MM.1S (cell line): ENCODE measurements at regions not wholly inside any gene's neighbourhood (a gene's known extent, or its start where the extent isn't known, plus 50 kb on each side); places are given as distances from the start of the nearest gene placed in this dataset.

Experiments
- DNase-seq: peaks from one replicate; pipeline ENCODE4 v3.0.0-alpha.2; 2015
- H2AFZ ChIP-seq: fragments of 300-600 bp; sonication (generic); 2 replicates; pipeline ENCODE4 v1.6.0; 2016; ENCODE audit warnings: antibody characterized with exemption, low read length
- H3F3A ChIP-seq: fragments of 300-600 bp; sonication (generic); 2 replicates; pipeline ENCODE4 v1.6.1; 2016; ENCODE audit warnings: mild to moderate bottlenecking, antibody characterized with exemption, low read length, moderate library complexity, mixed read lengths; ENCODE audit not compliant: insufficient read depth
- H3K27ac ChIP-seq: fragments of 300-600 bp; sonication (generic); 2 replicates; pipeline ENCODE4 v1.5.1; 2016; ENCODE audit warnings: mild to moderate bottlenecking, low read length
- H3K27me3 ChIP-seq: fragments of 300-600 bp; sonication (generic); replicated peaks from 2 replicates; pipeline ENCODE4 v1.6.0; 2016; ENCODE audit warnings: low read length; ENCODE audit not compliant: insufficient read depth
- H3K36me3 ChIP-seq: fragments of 300-600 bp; sonication (generic); replicated peaks from 2 replicates; pipeline ENCODE4 v1.6.1; 2016; ENCODE audit warnings: mild to moderate bottlenecking, low read length, mixed read lengths; ENCODE audit not compliant: insufficient read depth
- H3K4me1 ChIP-seq: fragments of 300-600 bp; sonication (generic); 2 replicates; pipeline ENCODE4 v1.6.1; 2016; ENCODE audit warnings: low read length, mixed read lengths
- H3K4me2 ChIP-seq: fragments of 300-600 bp; sonication (generic); 2 replicates; pipeline ENCODE4 v1.6.0; 2016; ENCODE audit warnings: low read depth, low read length
- H3K4me3 ChIP-seq: fragments of 300-600 bp; sonication (generic); 2 replicates; pipeline ENCODE4 v1.5.1; 2016; ENCODE audit warnings: low read length, mixed read lengths
- H3K79me2 ChIP-seq: fragments of 300-600 bp; sonication (generic); 2 replicates; pipeline ENCODE4 v1.6.1; 2016; ENCODE audit warnings: mixed run types, low read length, mixed read lengths
- H3K9ac ChIP-seq: fragments of 300-600 bp; sonication (generic); 2 replicates; pipeline ENCODE4 v1.6.1; 2016; ENCODE audit warnings: low read length, mixed read lengths
- H3K9me2 ChIP-seq: fragments of 300-600 bp; sonication (generic); replicated peaks from 2 replicates; pipeline ENCODE4 v1.6.1; 2016; ENCODE audit warnings: mild to moderate bottlenecking, low read length, mixed read lengths; ENCODE audit not compliant: insufficient read depth
- H3K9me3 ChIP-seq: fragments of 300-600 bp; sonication (generic); replicated peaks from 2 replicates; pipeline ENCODE4 v1.6.1; 2016; ENCODE audit warnings: mild to moderate bottlenecking, low read length, mixed read lengths; ENCODE audit not compliant: insufficient read depth
- H4K20me1 ChIP-seq: fragments of 300-600 bp; sonication (generic); 2 replicates; pipeline ENCODE4 v1.6.1; 2016; ENCODE audit warnings: mild to moderate bottlenecking, low read length, moderate library complexity, mixed read lengths; ENCODE audit not compliant: insufficient read depth
- EZH2 ChIP-seq: fragments of 300-600 bp; sonication (generic); optimal IDR thresholded peaks from 2 replicates; pipeline ENCODE3; 2017; ENCODE audit warnings: low read depth, mild to moderate bottlenecking, antibody characterized with exemption, low read length, mixed read lengths
- EZH2phosphoT487 ChIP-seq: fragments of 300-600 bp; sonication (generic); IDR thresholded peaks from 2 replicates; pipeline ENCODE4 v1.6.1; 2018; ENCODE audit warnings: antibody characterized with exemption, low read length
- TF ChIP-seq, protein P1 (sequence below): fragments of 300-600 bp; sonication (generic); IDR thresholded peaks from 2 replicates; pipeline ENCODE4 v1.5.1; 2016; ENCODE audit warnings: antibody characterized with exemption, low read length, mixed read lengths

DNA sequence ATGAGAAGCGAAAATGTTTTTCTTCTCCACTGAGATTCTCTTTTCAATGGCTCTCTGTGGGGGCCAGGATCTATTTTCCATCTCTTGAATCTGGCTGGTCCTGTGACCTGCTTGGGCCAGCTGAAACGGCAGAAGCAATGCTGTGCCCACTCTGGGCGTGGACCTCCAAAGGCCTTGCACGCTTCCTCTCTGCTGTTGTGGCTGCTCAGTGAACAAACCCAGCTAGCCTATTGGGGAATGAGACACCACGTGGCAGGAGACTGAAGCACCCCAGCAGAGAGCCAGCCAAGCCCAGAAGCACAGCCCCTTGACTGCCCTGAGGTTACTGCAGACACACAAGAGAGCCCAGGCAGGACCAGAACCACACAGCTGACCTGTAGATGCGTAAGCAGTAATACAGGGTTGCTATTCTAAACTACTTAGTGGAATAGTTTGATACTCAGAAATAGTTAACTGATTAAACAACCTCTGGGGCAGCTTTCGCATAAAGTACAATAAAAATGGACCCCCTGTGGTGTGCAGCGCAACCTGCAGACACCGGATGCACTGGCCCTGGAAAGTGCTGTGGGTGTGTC, 221.7 kb upstream of the SH3BP4 start:
- TF ChIP-seq EZH2 = no peak
- TF ChIP-seq EZH2phosphoT487 = no peak
- TF ChIP-seq, protein P1, sequence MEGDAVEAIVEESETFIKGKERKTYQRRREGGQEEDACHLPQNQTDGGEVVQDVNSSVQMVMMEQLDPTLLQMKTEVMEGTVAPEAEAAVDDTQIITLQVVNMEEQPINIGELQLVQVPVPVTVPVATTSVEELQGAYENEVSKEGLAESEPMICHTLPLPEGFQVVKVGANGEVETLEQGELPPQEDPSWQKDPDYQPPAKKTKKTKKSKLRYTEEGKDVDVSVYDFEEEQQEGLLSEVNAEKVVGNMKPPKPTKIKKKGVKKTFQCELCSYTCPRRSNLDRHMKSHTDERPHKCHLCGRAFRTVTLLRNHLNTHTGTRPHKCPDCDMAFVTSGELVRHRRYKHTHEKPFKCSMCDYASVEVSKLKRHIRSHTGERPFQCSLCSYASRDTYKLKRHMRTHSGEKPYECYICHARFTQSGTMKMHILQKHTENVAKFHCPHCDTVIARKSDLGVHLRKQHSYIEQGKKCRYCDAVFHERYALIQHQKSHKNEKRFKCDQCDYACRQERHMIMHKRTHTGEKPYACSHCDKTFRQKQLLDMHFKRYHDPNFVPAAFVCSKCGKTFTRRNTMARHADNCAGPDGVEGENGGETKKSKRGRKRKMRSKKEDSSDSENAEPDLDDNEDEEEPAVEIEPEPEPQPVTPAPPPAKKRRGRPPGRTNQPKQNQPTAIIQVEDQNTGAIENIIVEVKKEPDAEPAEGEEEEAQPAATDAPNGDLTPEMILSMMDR = no peak
- no peaks in the 10 kb centered on the region for H3K4me1 ChIP-seq
- no peaks in the 10 kb centered on the region for H3K9me3 ChIP-seq
- no peaks in the 10 kb centered on the region for H4K20me1 ChIP-seq
- H3K4me3 ChIP-seq = no peak overlapping the region
- H3K4me2 ChIP-seq = no peak overlapping the region
- no peak for DNase-seq
- no peaks in the 10 kb centered on the region for H3K36me3 ChIP-seq
- no peak overlapping the region for H3K9ac ChIP-seq
- H3K9me2 ChIP-seq = no peaks in the 10 kb centered on the region
- no peaks in the 10 kb centered on the region for H3F3A ChIP-seq
- no peaks in the 10 kb centered on the region for H3K27me3 ChIP-seq
- no peak overlapping the region for H3K27ac ChIP-seq
- H2AFZ ChIP-seq = no peak overlapping the region
- H3K79me2 ChIP-seq = no peaks in the 10 kb centered on the region

- Histone ChIP-seq H2AFZ (no peak overlapping the region), H3F3A (no peaks in the 10 kb centered on the region), H3K27ac (no peak overlapping the region), H3K36me3 (no peaks in the 10 kb centered on the region), H3K9ac (no peak overlapping the region), H3K79me2 (no peaks in the 10 kb centered on the region), H3K27me3 (no peaks in the 10 kb centered on the region), H3K9me2 (no peaks in the 10 kb centered on the region), H3K4me1 (no peaks in the 10 kb centered on the region), H4K20me1 (no peaks in the 10 kb centered on the region), H3K9me3 (no peaks in the 10 kb centered on the region), H3K4me3 (no peak overlapping the region), H3K4me2 (no peak overlapping the region)
- TF ChIP-seq, protein P1 = no peak
- TF ChIP-seq EZH2 (no peak), EZH2phosphoT487 (no peak)
- no peak for DNase-seq
Observed at GRCh38 chr2:234725528-234726264, 226.1 kb upstream of the SH3BP4 start.

GRCh38 chr2:234724850-234725249, 227.0 kb upstream of the SH3BP4 start:
- no peak for DNase-seq
- H3K79me2 ChIP-seq = no peaks in the 10 kb centered on the region
- H3K4me3 ChIP-seq = no peak overlapping the region
- H3K9me2 ChIP-seq = no peaks in the 10 kb centered on the region
- H2AFZ ChIP-seq = no peak overlapping the region
- TF ChIP-seq, protein P1 = no peak
- TF ChIP-seq EZH2 (no peak), EZH2phosphoT487 (no peak)
- no peak overlapping the region for H3K4me2 ChIP-seq
- H3K4me1 ChIP-seq = no peaks in the 10 kb centered on the region
- no peak overlapping the region for H3K27ac ChIP-seq
- no peaks in the 10 kb centered on the region for H3K36me3 ChIP-seq
- no peaks in the 10 kb centered on the region for H3K27me3 ChIP-seq
- H3K9me3 ChIP-seq = no peaks in the 10 kb centered on the region
- H4K20me1 ChIP-seq = no peaks in the 10 kb centered on the region
- H3K9ac ChIP-seq = no peak overlapping the region
- no peaks in the 10 kb centered on the region for H3F3A ChIP-seq
